GM12892 (cell line): ENCODE measurements at regions not wholly inside any gene's neighbourhood (a gene's known extent, or its start where the extent isn't known, plus 50 kb on each side); places are given as distances from the start of the nearest gene placed in this dataset.

Experiments used
- DNase-seq: peaks from one replicate; pipeline ENCODE4 v3.0.0; 2011; ENCODE audit not compliant: insufficient read length
- FAIRE-seq: peaks from 2 replicates; lab custom pipeline; 2011; peaks lifted over from hg19 to GRCh38; lab: Jason Lieb, UNC
- POLR2A ChIP-seq: IDR thresholded peaks from 2 replicates; pipeline ENCODE4 v1.6.1; 2011; ENCODE audit warnings: low read depth, low read length, control low read depth
- POLR2AphosphoS5 ChIP-seq: IDR thresholded peaks from 2 replicates; pipeline ENCODE4 v1.6.1; 2011; ENCODE audit warnings: low read depth, low read length, control low read depth
- TAF1 ChIP-seq: IDR thresholded peaks from 2 replicates; pipeline ENCODE4 v1.6.1; 2011; ENCODE audit warnings: low read depth, mild to moderate bottlenecking, control low read depth, low read length, borderline replicate concordance

DNA sequence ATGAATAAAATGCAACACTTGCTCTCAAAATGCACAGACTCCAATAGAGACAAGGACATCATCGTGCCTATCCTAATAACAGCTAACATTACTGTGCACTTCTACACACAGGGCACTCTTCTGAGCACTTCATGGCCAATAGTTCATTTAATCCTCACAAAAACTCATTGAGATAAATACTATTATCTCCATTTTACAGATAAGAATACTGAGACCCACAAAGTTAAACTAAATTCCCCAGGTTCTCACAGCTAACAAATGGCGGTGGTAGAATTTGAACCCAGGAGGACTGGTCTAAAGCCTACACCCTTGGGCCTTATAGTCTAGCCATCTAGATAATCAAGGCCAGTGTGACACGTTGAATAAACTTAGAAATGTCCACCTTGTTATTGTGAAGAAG, 328.6 kb downstream of the RRAGC start:
- no peak for DNase-seq
- no peak for FAIRE-seq
- TF ChIP-seq POLR2AphosphoS5: no peak

DNA sequence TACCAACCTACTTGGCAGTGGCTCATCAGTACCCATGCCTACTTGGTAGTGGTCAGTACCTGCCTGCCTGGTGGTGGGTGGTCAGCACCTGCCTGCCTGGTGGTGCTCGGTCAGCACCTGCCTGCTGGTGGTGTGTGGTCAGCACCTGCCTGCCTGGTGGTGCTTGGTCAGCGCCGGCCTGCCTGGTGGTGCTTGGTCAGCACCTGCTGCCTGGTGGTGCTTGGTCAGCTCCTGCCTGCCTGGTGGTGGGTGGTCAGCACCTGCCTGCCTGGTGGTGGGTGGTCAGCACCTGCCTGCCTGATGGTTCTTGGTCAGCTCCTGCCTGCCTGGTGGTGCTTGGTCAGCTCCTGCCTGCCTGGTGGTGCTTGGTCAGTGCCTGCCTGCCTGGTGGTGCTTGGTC, 329.6 kb downstream of the RRAGC start:
- FAIRE-seq: no peak
- no peak for DNase-seq
- no peak for TF ChIP-seq POLR2A
- TF ChIP-seq POLR2AphosphoS5: no peak
- TF ChIP-seq TAF1: no peak

DNA sequence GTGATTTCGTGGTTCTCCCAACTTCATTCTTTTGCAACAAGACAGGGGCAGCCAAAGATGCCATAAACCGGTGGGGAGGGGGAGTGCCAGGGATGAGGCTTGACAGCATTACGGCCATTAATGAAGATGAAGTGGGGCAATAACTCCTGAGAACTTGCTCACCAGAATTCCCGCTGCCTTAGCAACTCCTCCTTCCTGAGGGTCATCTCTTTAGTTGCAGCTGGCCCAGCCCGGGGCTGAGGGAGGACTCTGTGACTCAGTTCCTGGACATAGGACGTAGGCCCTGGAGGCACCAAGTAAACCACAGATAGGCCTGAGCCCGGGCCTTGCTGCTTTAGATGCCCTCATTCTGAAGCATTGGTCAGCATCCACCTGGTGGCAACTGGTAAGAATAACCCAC, 330.2 kb downstream of the RRAGC start:
- DNase-seq (no peak), FAIRE-seq (no peak)
- TF ChIP-seq TAF1 (no peak), POLR2A (no peak), POLR2AphosphoS5 (no peak)

DNA sequence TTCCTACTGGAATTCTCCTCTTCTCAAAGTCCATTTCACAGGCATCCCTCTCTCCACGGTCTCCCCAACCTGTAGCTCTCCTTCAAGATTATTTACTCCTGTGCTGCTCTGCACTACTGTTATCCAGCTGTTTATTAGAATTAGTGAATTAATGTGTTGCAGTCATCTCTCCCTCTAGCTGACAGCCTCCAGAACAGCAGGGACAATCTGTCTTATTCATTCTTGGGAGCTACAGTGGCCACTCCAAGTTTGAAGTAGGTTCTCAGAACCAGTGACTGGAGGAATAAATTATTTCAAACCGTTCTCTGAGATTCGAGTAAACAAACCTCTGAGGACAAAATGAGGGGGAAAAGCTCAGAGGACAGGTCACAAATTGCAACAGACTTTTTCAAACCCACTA, 330.9 kb downstream of the RRAGC start:
- FAIRE-seq (no peak), DNase-seq (no peak)
- TF ChIP-seq POLR2AphosphoS5: no peak
- no peak for TF ChIP-seq POLR2A
- TF ChIP-seq TAF1: no peak

DNA sequence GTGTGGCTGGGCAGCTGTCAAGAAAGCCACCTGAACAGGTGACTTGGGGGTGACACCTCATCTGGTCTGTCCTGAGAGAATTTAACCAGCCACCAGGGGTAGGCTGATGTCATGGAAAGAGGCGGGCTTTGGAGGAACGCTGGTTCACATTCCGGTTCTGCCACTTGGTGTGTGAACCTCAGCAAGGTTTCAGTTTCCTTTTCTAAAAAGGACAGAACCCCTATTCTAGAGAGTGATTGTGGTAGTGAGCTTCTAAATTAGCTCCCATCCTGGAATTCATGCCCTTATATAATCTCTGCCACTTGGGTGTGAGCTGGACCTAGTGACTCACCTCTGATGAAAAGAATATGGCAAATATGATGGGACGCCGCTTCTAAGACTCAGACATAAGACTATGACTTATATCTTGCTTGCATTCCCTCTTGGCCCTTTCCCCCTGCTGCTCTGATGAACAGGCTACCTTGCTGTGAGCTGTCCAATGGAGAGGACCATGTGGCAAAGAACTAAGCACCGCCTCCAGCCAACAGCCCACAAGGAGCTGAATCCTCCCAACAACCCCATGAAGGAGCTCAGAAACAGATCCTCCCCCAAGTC, 332.1 kb downstream of the RRAGC start:
- DNase-seq (peak; percentile 57), FAIRE-seq (peak; percentile 95)
- TF ChIP-seq POLR2AphosphoS5 (no peak), POLR2A (no peak), TAF1 (no peak)

DNA sequence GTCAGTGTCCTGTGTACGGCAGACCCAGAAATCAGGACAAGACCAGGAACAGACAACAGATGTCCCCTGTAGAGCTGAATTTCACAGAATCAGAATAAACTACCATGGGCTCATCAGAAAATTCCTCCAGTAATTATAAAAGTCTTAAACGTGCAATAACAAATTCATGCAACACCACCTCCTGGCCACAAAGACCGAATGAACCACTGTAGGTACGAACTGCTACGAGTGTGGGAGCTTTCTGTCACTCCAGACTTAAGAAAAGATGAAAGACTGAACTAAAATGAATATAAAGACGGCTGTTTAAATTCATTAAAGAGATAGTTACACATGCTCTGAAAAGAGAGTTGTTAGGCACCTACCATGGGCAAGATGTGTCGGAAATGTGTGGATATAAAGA, 333.5 kb downstream of the RRAGC start:
- TF ChIP-seq POLR2AphosphoS5 (no peak), TAF1 (no peak), POLR2A (no peak)
- DNase-seq (no peak), FAIRE-seq (no peak)

DNA sequence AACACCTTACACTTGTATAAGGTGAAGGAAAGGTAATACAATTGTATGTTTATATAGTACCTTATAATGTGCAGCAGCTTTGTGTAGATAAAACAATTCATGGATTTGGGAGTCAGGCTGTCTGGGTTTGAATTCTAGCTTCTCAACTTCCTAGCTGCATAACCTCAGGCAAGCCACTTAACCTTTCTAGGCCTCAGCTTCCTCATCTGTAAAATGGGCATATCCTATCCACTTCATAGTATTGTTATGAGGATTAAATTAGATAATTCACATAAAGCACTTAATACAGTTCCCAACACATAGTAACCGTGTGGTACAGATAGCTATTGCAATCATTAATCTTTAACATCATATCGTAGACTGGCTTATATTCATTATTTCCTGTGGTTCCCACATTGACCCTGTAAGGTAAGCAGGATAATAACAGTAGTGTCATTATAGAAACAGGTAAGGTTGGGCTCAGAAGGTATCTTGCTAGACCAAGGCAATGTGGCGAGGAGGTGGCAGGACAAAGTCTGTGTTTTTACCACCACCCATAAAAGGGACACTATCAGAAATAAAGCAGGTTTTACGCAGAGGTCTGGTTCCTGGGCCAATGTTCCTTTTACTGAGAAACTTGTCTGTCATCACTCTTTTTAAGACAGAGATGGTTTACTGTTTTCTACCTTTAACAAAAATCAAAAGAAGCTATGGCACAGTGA, 334.1 kb downstream of the RRAGC start:
- TF ChIP-seq POLR2AphosphoS5 (no peak), TAF1 (no peak), POLR2A (no peak)
- FAIRE-seq (no peak), DNase-seq (no peak)

DNA sequence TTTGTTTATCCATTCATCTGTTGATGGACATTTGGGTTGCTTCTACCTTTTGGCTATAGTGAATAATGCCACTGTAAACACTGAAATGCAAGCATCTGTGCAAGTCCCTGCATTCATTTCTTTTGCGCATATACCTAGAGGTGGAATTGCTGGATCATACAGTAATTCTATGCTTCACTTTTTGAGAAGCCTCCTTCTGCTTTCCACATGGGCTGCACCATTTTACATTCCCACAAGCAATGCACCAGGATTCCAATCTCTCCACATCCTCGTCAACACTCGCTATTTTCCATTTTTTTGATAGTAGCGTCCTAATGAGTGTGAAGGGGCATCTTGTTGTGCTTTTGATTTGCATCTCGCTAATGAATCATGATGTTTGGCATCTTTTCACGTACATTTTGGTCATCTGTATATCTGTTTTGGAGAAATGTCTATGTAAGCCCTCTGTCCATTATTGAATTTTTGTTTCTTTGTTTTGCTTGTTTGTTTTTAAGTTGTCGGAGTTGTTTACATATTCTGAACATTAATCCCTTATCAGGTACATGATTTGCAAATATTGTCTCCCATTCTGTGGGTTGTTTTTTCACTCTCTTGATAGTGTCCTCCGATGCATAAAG, 335.4 kb downstream of the RRAGC start:
- DNase-seq: no peak
- FAIRE-seq: no peak
- TF ChIP-seq POLR2A (no peak), TAF1 (no peak), POLR2AphosphoS5 (no peak)

DNA sequence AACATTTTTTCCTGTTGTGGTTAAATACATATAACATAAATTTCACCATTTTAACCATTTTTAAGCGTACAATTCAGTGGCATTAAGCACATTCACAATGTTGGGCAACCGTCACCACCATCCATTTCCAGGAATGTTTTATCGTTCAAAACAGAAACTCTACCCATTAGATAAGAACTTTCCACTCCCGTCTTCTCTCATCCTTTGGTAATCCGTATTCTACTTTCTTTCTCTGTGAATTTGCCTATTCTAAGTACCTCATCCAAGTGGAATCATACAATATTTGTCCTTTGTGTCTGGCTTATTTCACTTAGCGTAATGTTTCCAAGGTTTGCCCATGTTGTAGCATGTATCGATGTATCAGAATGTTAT, 336.0 kb downstream of the RRAGC start:
- no peak for FAIRE-seq
- DNase-seq: no peak
- TF ChIP-seq TAF1 (no peak), POLR2A (no peak), POLR2AphosphoS5 (no peak)

DNA sequence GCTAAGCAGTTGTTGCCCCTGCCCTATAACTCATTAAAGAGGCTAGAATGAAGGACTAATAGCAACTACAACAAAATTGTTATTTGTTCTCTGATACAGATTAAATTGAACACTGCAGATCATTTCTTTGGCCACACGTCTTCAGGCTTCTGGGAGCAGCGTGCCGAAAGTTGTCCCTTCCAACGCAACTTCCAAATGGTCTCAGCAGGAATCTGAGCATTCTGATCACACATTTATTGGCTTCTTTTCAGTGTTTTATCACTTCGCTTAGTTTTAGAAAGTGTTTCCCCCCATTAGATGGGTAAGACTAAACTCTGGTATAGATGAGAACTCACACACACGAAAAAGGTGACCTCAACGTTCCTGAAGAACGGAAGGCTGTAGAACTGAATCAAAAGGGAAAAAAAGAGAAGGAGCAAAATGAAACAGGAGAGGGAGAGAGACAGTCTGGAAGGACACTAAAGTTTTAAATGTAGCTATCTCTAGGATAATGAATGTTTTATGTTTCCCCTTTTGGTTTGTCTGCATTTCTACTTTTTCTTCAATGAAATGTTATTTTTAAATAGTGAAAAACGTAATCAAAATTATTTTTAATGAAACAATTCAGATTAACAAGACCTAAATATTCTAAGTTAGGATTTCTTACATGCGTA, 336.5 kb downstream of the RRAGC start:
- no peak for FAIRE-seq
- TF ChIP-seq POLR2A (no peak), TAF1 (no peak), POLR2AphosphoS5 (no peak)
- no peak for DNase-seq

DNA sequence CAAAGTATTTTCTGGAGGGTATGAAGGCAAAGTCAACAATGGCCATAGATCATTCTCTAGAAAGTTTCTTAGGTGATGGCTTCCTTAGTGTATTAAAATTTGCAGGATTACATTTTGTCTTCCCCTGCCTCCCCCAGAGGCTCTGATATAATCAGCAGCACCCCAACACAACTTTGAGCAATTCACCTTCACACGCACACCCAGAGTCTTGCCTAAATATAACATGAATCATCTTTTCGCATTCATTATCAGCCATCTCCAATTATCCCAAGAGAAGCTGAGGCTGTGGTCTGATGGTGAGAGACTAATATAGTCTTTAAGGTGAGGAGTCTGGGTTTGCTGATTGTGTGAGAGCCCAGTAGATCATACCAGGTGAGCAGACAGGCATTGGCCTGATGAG, 343.0 kb downstream of the RRAGC start:
- no peak for FAIRE-seq
- DNase-seq: no peak
- TF ChIP-seq TAF1 (no peak), POLR2AphosphoS5 (no peak), POLR2A (no peak)

DNA sequence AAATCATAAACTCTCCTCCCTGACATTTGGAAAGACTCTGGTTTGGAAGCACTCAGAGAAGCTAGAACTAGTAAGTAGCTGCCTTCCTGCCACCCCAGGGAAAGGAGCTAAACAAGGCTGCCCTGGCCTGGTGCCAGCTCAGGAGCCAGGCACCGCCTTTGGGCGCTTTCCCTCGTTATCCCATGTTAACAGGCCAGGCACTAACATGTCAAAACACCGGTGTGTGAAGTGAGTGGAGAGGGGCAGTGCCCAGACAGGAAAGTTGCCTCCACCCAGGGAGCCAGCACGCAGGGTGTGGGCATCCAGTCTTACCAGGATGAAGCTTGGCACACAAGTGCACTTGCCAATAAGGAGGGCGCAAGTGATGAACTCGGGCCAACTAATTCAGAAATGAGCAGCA, 346.8 kb downstream of the RRAGC start:
- TF ChIP-seq TAF1 (no peak), POLR2AphosphoS5 (no peak)
- DNase-seq (no peak), FAIRE-seq (no peak)

DNA sequence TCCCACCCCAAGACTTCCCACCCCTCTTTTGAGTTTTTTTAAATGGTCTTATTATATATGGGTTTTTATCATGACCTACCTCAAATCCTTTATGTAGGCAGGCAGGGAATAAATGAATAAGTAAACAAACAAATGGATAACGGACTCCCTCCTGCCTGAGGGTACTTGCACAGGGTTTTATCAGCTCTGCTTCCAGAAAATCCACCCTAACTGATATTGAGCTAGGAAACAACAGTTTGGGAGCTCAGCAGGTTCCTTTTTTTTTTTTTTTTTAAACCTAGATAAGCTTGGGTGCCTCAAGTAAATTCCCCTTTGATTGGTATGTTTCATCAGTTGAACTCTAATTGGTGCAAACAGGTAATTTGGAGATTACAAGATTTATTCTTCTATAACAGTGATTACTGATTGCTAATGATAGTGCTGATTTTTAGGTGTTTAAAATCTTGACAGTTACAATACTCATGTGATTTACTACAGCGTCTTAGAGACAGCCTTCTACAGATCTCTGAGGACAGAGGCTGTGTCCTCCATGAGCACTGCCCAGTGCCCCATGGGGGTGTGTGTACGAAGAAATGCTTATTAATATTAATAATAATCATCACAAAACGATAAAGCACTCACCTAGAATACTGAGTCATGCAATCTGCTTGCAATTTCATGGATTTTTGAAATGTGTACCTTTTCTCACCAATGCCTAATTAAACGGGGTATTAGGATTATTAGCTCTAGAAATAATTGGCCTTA, 347.4 kb downstream of the RRAGC start:
- no peak for DNase-seq
- TF ChIP-seq POLR2A (no peak), POLR2AphosphoS5 (no peak), TAF1 (no peak)
- no peak for FAIRE-seq
